ENCODE measurements at regions not wholly inside any gene's neighbourhood (a gene's known extent, or its start where the extent isn't known, plus 50 kb on each side); places are given as distances from the start of the nearest gene placed in this dataset.
A peak's percentile ranks its signal among the peaks of the same experiment; 100 is the strongest.
"Not testable (repeated sequence)": the region's sequence is repeated elsewhere in the genome, so short reads cannot be mapped to it uniquely, and the experiment has no call there.

DNA sequence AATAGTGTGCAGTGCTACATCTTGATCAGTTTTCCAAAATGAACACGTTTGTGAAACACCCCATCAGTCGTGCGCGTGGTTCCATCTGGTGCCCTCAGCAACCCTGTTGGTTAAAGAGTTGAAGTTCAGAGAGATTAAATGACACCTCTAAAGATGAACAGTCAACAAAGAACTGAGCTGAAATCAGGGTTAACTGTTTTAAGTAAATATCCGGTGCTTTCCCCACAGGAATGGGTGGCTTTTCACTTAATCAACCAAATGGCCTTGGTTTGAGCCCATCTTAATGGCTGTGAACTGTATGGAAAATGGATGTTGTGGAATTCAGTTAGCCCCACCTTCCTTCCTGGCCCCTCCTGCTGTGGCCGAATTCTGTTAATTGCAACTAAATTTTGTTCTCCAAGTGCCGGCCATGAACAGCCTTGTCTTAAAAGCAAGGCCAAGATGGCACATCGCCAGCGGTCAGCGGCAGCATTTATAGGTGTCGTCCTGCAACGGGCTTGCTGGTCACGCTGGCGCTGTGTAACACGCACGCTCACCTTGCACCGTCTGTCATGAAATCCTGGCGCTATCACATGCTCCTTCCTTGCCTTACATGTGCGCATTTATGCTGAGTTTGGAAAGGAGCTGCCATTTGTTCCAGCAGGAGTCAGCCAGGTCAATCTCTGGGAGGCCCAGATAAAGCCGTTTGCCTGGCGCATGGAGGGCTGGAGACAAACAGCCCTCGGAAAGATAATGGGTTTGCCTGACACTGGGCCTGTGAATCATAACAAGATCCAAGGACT, 164.5 kb downstream of the ERMARD start:
- DNase-seq: no peak
- H3K9me3 ChIP-seq: no peaks in the 10 kb centered on the region
- H3K4me3 ChIP-seq: no peak overlapping the region
- no peaks in the 10 kb centered on the region for H3K36me3 ChIP-seq
- H3K27me3 ChIP-seq: no peaks in the 10 kb centered on the region

DNA sequence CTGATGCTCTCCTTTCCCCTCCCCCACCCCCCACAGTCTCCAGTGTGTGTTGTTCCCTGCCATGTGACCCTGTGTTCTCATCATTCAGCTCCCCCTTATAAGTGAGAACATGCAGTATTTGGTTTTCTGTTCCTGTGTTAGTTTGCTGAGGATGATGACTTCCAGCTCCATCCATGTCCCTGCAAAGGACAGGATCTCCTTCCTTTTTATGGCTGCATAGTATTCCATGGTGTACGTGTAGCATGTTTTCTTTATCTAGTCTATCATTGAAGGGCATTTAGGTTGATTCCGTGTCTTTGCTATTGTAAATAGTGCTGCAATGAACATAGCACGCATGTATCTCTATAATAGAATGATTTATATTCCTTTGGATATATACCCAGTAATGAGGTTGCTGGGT, 162.3 kb downstream of the ERMARD start:
- H3K4me3 ChIP-seq, DNase-seq, H3K27me3 ChIP-seq, H3K36me3 ChIP-seq, H3K9me3 ChIP-seq: not testable (repeated sequence)

DNA sequence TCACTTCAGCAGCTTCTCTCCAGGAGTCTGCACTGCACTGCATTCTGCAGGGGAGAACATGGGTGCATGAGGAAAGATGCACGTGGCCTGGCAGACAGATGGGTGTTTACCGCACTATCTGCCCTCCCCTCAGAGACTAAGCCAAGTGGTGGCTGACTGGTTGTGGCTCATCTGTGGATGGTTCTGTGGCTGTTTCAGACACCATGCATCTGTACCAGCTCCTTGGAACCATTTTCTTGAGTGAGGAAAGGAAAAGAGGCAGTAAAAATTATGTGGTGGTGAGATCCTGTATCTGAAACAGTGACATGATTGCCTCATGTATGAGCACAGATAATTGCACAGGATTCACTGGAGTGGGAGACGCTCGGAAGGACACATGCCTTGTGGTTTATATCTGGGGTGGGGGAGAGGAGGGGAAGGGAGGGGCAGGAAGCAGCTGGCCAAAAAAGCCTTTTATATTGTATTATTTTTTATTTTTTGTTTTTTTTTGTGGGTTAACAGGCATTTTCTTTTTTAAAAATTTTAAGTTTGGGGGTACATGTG, 161.7 kb downstream of the ERMARD start:
- Histone ChIP-seq H3K27me3 (no peaks in the 10 kb centered on the region), H3K9me3 (no peaks in the 10 kb centered on the region), H3K36me3 (no peaks in the 10 kb centered on the region), H3K4me3 (no peak overlapping the region)
- DNase-seq: peak; percentile 32

DNA sequence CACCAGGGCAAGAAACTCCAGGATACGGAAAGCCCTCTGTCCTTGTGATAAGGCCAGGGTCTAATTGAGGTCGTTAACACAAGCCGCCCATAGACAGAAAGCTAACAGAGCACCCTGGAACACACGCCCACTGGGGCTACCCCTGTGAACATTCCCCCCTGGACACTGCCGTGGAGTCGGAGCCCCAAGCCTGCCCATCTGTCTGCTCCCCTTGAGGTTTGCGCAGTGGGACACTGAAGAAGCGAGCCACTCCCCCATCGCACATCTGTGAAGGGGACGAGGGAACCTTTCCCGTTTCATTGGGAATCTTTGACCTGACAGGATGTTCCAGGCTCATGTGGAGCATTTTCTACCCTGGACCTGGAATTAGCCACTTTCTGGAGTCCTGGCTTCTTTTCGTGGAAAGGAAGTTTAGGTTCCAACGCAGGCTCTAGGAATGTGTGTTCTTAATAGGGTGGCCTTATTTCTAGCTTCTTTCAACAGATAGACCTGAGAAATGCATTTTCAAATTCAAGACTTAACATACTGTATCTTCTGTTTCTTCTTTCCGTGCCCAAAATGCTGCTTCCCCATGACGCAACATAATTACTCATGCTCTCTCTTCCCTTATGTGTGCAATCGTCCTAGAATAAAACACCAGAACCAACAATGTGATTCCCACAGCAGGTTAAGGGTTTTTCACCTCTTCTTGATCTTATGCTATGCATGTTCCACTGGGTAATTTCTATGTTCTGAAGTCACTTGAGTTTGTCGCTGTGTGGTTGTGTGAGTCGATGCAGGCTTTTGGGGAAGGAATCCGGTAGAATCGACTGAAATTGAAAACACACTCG, 161.1 kb downstream of the ERMARD start:
- no peaks in the 10 kb centered on the region for H3K27me3 ChIP-seq
- H3K4me3 ChIP-seq: no peak overlapping the region
- DNase-seq: no peak
- no peaks in the 10 kb centered on the region for H3K9me3 ChIP-seq
- no peaks in the 10 kb centered on the region for H3K36me3 ChIP-seq

DNA sequence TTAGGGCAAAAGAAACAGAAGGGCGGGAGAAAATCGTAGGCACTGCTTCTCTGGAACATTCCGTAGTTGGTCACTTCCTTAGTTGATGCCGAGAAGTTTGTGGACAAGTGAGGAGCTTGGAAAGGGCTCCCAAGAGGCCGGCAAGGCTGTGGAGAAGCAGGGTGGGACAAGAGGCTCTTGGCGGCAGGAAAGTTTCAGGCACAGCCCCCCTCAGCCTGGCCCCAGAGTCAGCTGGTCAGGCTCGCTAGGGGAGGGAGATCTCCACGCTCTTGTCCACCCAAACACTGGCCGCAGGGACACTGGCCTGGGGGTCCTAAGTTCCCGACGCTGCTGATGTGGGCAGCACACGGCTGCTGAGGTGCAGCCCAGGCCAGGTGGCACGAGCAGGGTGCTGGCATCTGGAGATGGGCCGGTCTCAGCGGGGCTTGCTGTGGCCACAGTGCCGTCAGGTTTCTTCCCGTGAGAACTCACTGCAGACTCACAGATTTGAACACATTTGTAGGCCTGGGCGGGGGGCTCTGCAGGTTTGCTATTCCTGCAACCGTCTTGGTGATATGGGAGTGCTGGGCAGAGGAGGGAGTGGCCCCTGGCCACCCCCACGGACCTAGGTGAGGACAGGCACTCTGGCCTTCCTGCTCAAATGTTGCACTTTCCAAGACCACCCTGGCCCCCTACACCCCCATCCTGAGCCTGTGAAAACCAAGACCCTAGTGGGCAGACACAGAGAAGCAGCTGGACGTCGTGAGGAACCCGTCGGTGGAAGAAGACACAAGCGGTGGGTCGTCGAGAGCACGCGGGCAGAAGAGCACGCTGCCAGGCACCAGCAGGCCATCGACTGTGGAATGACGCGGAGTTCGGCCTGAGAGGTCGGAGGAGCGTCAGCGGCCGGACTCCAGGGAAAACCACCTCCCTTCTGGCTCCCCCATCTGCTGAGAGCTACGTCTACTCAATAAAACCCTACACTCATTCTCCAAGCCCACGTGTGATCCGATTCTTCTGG, 160.1 kb downstream of the ERMARD start:
- Histone ChIP-seq H3K9me3 (no peaks in the 10 kb centered on the region), H3K36me3 (no peaks in the 10 kb centered on the region), H3K4me3 (no peak overlapping the region), H3K27me3 (no peaks in the 10 kb centered on the region)
- no peak for DNase-seq

DNA sequence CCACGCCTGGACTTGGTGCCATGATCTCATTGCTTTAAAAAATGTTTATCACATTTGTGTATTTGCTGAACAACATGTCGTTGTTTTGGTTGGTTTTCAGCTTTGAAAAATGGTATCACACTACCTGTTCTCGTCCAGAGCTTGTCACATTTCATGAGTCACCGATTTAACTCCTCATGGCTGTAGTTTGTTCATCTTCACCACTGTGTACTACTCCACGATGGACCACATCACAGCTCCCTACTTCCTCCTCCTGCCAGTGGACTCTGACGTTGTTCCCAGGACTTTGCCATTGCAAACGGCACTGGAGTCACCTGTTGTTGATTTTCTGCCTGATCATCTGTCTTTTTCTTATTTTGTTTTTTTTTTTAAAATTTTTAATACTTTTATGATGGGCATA, 157.7 kb downstream of the ERMARD start:
- DNase-seq: no peak
- Histone ChIP-seq H3K36me3 (no peaks in the 10 kb centered on the region), H3K9me3 (no peaks in the 10 kb centered on the region), H3K4me3 (no peak overlapping the region), H3K27me3 (no peaks in the 10 kb centered on the region)

DNA sequence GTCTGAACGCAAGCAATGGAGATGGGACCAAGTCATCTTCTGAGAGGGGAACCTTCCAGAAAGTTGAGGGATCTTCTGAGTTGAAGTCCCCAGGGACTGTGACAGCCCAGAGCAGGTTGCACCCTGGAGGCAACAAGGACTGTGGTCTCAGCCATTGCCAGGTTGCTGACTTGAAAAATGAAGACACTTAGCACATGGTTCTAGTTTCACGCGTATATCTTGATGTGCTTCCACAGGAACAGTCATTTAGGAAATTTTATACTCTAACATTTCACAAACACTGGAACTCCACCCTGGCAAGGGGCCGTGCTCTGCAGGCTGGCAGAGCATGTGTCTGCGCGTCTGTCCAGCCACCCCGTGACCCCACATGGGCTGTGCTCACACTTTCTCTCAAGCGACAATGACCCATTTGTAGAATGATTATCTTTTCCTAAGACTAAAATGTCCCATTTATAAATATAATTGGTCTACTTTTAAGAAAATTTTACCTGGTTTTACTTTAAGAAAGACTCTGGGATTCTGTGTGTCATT, 157.0 kb downstream of the ERMARD start:
- Histone ChIP-seq H3K36me3 (no peaks in the 10 kb centered on the region), H3K27me3 (no peaks in the 10 kb centered on the region), H3K9me3 (no peaks in the 10 kb centered on the region), H3K4me3 (no peak overlapping the region)
- DNase-seq: no peak

DNA sequence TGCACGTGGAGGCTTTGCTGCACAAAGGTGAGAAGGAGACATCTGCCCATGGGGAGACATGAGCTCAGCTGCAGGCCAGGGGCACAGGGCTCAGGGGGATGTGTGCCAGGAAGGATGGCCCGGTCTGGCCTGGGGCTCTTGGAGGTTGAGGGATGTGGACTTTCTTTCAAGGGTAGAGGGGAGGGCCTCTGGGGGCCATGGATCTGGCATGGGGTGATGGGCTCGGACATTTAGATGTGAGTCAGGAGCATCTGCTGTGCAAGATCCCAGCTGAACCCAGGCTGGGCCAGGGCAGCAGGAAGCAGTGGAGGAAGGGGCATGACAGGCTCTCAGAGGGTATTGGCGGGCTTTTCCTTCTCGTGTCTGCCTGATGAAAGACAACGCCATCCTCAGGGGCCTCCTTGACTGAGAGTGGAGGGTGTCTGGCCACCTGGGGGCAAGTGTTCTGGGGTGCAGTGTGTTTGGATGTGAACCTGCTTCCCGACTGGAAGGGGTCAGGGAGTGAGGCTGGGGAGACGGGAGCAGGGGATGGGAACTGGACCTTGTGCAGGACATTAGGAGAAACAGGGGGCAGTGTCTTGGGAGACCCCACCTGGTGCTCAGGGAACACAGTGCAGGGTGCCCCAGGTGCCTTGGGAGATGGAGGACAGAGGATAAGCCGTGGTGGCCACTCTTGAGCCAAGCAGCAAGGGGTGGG, 156.1 kb downstream of the ERMARD start:
- no peak overlapping the region for H3K4me3 ChIP-seq
- H3K9me3 ChIP-seq: no peaks in the 10 kb centered on the region
- no peak for DNase-seq

DNA sequence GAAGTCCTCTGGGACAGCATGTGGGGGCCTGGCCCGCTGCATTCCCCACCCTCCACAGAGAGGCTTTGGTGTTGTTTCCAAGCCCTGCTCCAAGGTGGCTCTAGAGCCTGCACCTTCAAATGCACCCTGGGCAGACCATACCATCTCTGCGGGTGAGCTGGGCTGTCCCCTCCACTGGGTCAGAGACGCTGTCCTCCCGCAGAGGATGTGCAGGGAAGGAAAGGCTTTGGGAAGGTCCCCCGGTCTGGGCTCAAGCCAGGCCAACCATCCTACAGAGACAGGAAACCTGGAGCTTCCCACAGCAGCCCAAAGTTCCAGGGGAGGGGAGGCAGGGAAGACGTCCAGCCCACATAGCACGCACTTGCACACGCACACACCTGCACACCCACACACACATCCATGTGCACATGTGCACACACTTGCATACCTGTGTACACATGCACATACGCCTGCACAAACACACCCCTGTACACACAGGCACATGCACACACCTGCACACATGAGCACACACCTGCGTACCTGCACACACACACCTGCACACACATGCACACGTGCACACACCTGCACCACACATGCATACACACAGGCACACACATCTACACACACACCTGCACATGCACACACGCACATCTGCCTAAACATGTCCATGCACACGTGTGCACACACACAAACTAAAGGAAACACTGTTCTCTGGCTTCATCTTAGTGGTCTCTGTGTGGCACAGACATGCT, 155.4 kb downstream of the ERMARD start:
- no peaks in the 10 kb centered on the region for H3K9me3 ChIP-seq
- no peak for DNase-seq
- H3K36me3 ChIP-seq: no peaks in the 10 kb centered on the region
- no peaks in the 10 kb centered on the region for H3K27me3 ChIP-seq
- H3K4me3 ChIP-seq: no peak overlapping the region

More for the DNA sequence above, 156.1 kb downstream of the ERMARD start:
- Histone ChIP-seq H3K27me3 (no peaks in the 10 kb centered on the region), H3K36me3 (no peaks in the 10 kb centered on the region)

DNA sequence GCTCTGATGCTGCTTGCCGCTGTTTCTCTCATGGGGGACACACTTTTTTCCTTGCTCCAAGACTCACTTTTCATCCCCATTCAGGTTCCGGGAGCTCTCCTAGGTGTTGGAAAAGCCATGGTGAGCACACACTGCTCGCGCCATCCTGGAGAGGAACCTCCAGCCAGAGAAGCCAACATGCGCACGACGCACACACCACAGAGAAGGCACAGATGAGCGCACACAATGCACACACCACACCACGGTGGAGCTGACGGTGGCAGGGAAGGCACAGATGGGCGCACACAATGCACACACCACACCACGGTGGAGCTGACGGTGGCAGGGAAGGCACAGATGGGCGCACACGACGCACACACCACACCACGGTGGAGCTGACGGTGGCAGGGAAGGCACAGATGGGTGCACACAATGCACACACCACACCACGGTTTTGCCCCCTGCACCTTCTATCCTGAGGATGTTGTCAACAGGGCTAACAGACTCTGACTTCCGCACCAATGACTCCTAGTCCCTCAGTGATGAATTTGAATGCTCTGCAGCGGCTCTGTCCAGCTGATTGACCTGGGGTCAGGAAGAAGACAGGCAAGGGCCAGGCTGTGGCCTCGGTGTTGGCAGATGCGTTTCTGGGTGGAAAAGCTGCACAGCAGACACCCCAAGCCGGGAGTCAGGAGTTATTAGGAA, 154.7 kb downstream of the ERMARD start:
- no peaks in the 10 kb centered on the region for H3K9me3 ChIP-seq

DNA sequence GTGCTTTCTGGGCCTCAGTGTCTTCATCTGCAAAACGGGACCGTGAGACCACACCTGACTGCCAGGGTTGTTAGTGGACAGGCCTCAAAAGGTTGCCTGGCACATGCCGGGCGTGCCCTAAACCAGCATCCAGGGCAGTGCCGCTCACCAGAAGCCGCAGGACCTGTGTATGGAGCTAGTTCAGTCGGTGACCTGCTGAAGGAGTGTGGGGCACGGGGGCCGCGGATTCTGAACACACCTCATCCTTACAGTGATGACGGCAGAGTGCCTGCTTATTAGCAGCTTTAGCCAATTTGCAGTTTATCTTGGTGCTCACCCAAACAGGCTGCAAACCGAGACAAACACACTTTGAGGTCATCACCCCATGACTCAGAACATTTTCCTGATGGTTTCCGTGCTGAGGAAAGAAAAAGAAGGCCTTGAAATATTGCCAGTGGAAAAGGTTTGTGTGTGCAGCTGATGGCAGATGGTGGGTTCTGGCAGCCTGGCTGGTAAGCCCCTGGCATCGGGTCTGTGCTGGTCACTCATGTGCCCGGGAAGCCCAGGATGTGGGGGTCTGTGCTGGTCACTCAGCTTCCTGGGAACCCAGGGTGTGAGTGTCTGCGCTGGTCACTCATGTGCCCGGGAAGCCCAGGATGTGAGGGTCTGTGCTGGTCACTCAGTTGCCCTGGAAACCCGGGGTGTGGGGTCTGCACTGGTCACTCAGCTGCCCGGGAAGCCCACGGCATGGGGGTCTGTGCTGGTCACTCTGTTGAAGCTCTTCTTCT, 153.8 kb downstream of the ERMARD start:
- no peak overlapping the region for H3K4me3 ChIP-seq
- H3K9me3 ChIP-seq: no peaks in the 10 kb centered on the region
- H3K27me3 ChIP-seq: no peaks in the 10 kb centered on the region
- H3K36me3 ChIP-seq: no peaks in the 10 kb centered on the region
- DNase-seq: peak; percentile 75

More for the DNA sequence above, 154.7 kb downstream of the ERMARD start:
- Histone ChIP-seq H3K36me3 (no peaks in the 10 kb centered on the region), H3K27me3 (no peaks in the 10 kb centered on the region), H3K4me3 (no peak overlapping the region)
- no peak for DNase-seq

DNA sequence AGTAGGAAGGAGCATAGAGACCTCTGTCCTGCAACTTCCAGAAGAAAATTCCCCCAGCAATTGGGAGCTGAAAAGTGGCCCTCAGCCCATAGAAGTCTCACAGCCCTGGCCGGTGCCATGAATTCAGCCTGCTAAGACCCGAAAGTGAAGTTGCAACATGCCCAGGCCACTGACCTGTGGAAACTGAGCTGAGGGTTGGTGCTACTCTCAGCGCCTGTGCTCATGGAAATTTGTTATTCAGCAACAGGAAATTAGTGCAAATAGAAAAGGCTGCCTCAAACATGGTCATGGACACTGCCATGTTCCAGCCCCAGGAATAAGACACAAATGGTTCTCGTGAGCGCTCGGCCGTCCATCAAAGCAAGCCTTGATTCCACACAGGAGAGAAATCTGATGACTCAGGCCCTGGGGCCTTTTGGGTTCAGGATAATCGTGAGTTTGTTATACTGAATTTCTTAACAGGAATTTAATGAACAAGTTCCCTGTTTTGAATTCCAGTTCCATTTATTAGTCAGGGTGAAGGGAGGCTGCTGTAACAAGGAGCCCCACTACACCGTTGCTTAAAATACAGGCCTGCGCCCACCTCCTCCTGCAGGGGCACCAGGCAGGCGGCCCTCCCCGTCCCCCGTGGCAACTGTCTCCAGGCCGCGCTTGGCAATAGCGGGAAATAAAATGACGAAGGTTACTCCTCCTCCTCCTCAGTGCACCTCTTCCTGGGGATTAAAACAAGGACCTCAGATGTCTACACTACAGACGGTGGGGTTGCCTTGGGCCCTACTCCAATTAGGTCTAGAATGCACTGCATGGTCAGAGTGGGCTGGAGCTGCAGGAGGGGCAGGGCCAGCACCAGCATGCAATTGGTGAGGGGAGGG, 152.9 kb downstream of the ERMARD start:
- DNase-seq: no peak

DNA sequence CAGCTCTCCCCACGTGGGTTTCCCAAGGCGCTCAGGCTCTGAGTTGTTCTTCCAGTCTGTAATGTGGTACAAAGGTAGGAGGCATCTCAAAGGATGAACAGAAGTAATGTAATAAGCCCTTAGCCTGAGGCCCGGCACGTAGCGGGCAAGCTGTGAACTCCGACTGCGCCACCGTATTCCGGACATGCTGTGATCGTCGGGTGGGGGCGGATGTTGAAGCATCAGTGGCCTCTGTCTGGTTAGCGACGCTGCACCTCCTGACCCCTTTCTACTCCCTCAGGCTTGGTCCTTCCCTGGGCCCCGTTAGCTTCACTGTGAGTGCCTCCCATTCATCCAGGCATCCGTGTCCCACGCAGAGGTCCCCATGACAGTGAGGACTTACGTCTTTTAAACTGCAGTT, 151.7 kb downstream of the ERMARD start:
- DNase-seq: no peak
- no peak overlapping the region for H3K4me3 ChIP-seq
- no peaks in the 10 kb centered on the region for H3K9me3 ChIP-seq
- H3K27me3 ChIP-seq: no peaks in the 10 kb centered on the region
- H3K36me3 ChIP-seq: no peaks in the 10 kb centered on the region

More for the DNA sequence above, 152.9 kb downstream of the ERMARD start:
- no peaks in the 10 kb centered on the region for H3K36me3 ChIP-seq
- H3K9me3 ChIP-seq: no peaks in the 10 kb centered on the region
- H3K27me3 ChIP-seq: no peaks in the 10 kb centered on the region
- no peak overlapping the region for H3K4me3 ChIP-seq
